ENCODE measurements at regions not wholly inside any gene's neighbourhood (a gene's known extent, or its start where the extent isn't known, plus 50 kb on each side); places are given as distances from the start of the nearest gene placed in this dataset.

- H3K4me3 ChIP-seq: no peak overlapping the region
- ChIA-PET SMC1A (ENCODE audit: uncharacterized antibody, unreplicated experiment) (interaction anchor here (0.5 to 1.4 kb wide), 2 partner anchors 24 to 30 kb away, joined by 3 read pairs; no protein-coding TSS in a partner anchor), RAD21 (ENCODE audit: unreplicated experiment) (no interaction called here), CTCF (interaction anchor here (0.5 kb wide), 1 partner anchor 12 kb away, joined by 3 read pairs; no protein-coding TSS in a partner anchor), POLR2A (no interaction called here)
- H3K4me2 ChIP-seq (ENCODE audit: control insufficient read depth, insufficient read depth): no peak overlapping the region
- FAIRE-seq (no peak), ATAC-seq (no peak), DNase-seq (ENCODE audit: low read depth, low spot score) (no peak)
- intact Hi-C loops (cut with micrococcal nuclease; ENCODE audit: unreplicated experiment): no loop called here
- H3K4me1 ChIP-seq (ENCODE audit: control insufficient read depth, insufficient read depth, low read length): no peaks in the 10 kb centered on the region
- H3K36me3 ChIP-seq (ENCODE audit: control insufficient read depth in 2 of 2, insufficient read depth in 2 of 2, low read length in 1 of 2): no peaks in the 10 kb centered on the region
- no peaks in the 10 kb centered on the region for H3K9me3 ChIP-seq (replicated peaks; ENCODE audit: control insufficient read depth, insufficient read depth, low read length)
- no peaks in the 10 kb centered on the region for H3K79me2 ChIP-seq (ENCODE audit: control insufficient read depth, insufficient read depth, low read length)
- H2AFZ ChIP-seq (ENCODE audit: control insufficient read depth, low read depth, low read length): no peak overlapping the region
- no peak overlapping the region for H3K9ac ChIP-seq (ENCODE audit: control insufficient read depth, insufficient read depth, low read length)
- WGBS (ENCODE audit: insufficient coverage, insufficient replicate concordance, low lambda C conversion rate, missing lambda C conversion rate): 58% methylated on average over 1 of the region's 1 CpG
- in situ Hi-C loops (cut with MboI): no loop called here
- no peaks in the 10 kb centered on the region for H4K20me1 ChIP-seq (ENCODE audit: control insufficient read depth, insufficient read depth)
- TF ChIP-seq PAX8 (IDR thresholded peaks at IDR 0.05): no peak
- TF ChIP-seq E2F4 (IDR thresholded peaks at IDR 0.05; ENCODE audit: low read depth, low read length): no peak
- no peak for TF ChIP-seq RFX5 (IDR thresholded peaks at IDR 0.05; ENCODE audit: low read depth, low read length)
- TF ChIP-seq POLR2AphosphoS5 (IDR thresholded peaks at IDR 0.05; ENCODE audit: low read length): no peak
- no peak for TF ChIP-seq CBX5 (IDR thresholded peaks at IDR 0.05; ENCODE audit: low read depth)
- TF ChIP-seq RELA (IDR thresholded peaks at IDR 0.05; ENCODE audit: borderline replicate concordance, partially characterized antibody): no peak
- no peak for TF ChIP-seq KLF5 (IDR thresholded peaks at IDR 0.05; ENCODE audit: partially characterized antibody)
- TF ChIP-seq RB1 (IDR thresholded peaks at IDR 0.05; ENCODE audit: borderline replicate concordance): no peak
- TF ChIP-seq BACH1 (IDR thresholded peaks at IDR 0.05; ENCODE audit: borderline replicate concordance): no peak
- TF ChIP-seq ATF2 (IDR thresholded peaks at IDR 0.05; ENCODE audit: low read length): no peak
- TF ChIP-seq POLR2AphosphoS2 (IDR thresholded peaks at IDR 0.05; ENCODE audit: low read depth, low read length): no peak
- TF ChIP-seq NR2C2 (IDR thresholded peaks at IDR 0.05; ENCODE audit: borderline replicate concordance, control insufficient read depth, insufficient read length, low read depth): no peak
- BruUV-seq (replicated peaks): no TSS peak
- H3K27me3 ChIP-seq (replicated peaks in 1 of 2; ENCODE audit: control insufficient read depth in 2 of 2, insufficient read depth in 2 of 2, low read length in 1 of 2): no peaks in the 10 kb centered on the region
- no peak overlapping the region for H3K27ac ChIP-seq (ENCODE audit: control insufficient read depth, insufficient read depth)
Observed at GRCh38 chr2:41170589-41170988, 718.7 kb upstream of the SLC8A1 start.

Measured in GM12878 (cell line).